Liver (tissue), 8 donors: ENCODE measurements at regions not wholly inside any gene's neighbourhood (a gene's known extent, or its start where the extent isn't known, plus 50 kb on each side); places are given as distances from the start of the nearest gene placed in this dataset.

ENCODE experiments used
- DNase-seq: peaks from one replicate; pipeline ENCODE4 v3.0.0-alpha.2; 2017; ENCODE audit warnings: low spot score
- H3K27ac ChIP-seq, 2 donors: one replicate each; pipeline ENCODE4 v1.7.0; 2013; ENCODE audit warnings: inconsistent platforms in 2 of 2, low read length in 2 of 2, control low read depth in 1 of 2, low read depth in 1 of 2, mild to moderate bottlenecking in 1 of 2
- H3K27me3 ChIP-seq, 4 donors: one replicate each; pipeline versions ENCODE4 v1.6.1 to v1.7.0; 2013; ENCODE audit warnings: low read length in 3 of 4, inconsistent platforms in 1 of 4, mild to moderate bottlenecking in 1 of 4, moderate library complexity in 1 of 4; ENCODE audit not compliant: control insufficient read depth in 4 of 4, insufficient read depth in 4 of 4
- H3K36me3 ChIP-seq, 4 donors: one replicate each; pipeline versions ENCODE4 v1.6.1 to v1.7.0; 2013; ENCODE audit warnings: low read length in 3 of 4, mild to moderate bottlenecking in 3 of 4, low read depth in 1 of 4, moderate library complexity in 1 of 4; ENCODE audit not compliant: control insufficient read depth in 4 of 4, insufficient read depth in 3 of 4
- H3K4me1 ChIP-seq, 4 donors: one replicate each; pipeline versions ENCODE4 v1.6.1 to v1.7.0; 2013; ENCODE audit warnings: low read length in 3 of 4, mild to moderate bottlenecking in 3 of 4, moderate library complexity in 1 of 4; ENCODE audit not compliant: control insufficient read depth in 4 of 4, insufficient read depth in 4 of 4
- H3K4me3 ChIP-seq, 3 donors: one replicate each; pipeline versions ENCODE4 v1.6.1 to v1.7.0; 2013; ENCODE audit warnings: low read length in 3 of 3, control low read depth in 1 of 3, low read depth in 1 of 3, mild to moderate bottlenecking in 1 of 3
- H3K9ac ChIP-seq, 2 donors: one replicate each; pipeline ENCODE4 v1.7.0; 2013; ENCODE audit warnings: low read length in 2 of 2, mild to moderate bottlenecking in 2 of 2, moderate library complexity in 2 of 2, control low read depth in 1 of 2, low read depth in 1 of 2
- H3K9me3 ChIP-seq, 4 donors: one replicate each; pipeline versions ENCODE4 v1.6.1 to v1.7.0; 2013; ENCODE audit warnings: low read length in 3 of 4; ENCODE audit not compliant: control insufficient read depth in 4 of 4
- ATF3 ChIP-seq: IDR thresholded peaks from 2 replicates; pipeline ENCODE4 v1.6.1; 2016; ENCODE audit warnings: antibody characterized with exemption
- CTCF ChIP-seq: fragments of 150-350 bp; IDR thresholded peaks from 2 replicates; pipeline ENCODE4 v1.5.1; 2017; ENCODE audit warnings: improper control_type of control experiment, low read depth, low read length; ENCODE audit not compliant: missing input control
- EGR1 ChIP-seq, 2 donors: IDR thresholded peaks; 2 replicates each; pipeline ENCODE4 v1.6.1; 2016 to 2018; ENCODE audit warnings: antibody characterized with exemption in 2 of 2, low read depth in 2 of 2
- FOXA1 ChIP-seq: IDR thresholded peaks from 2 replicates; pipeline ENCODE4 v1.6.1; 2016; ENCODE audit warnings: antibody characterized with exemption
- FOXA2 ChIP-seq: IDR thresholded peaks from 2 replicates; pipeline ENCODE4 v1.6.1; 2016; ENCODE audit warnings: antibody characterized with exemption
- GABPA ChIP-seq, 2 donors: IDR thresholded peaks in 1 of 2; conservative IDR thresholded peaks in 1 of 2; 2 replicates each; pipeline ENCODE4 v1.6.1; 2016; ENCODE audit warnings: antibody characterized with exemption in 2 of 2, mild to moderate bottlenecking in 1 of 2, moderate library complexity in 1 of 2
- HNF4A ChIP-seq, 2 donors: conservative IDR thresholded peaks; 2 replicates each; pipeline ENCODE4 v1.6.1; 2016; ENCODE audit warnings: antibody characterized with exemption in 2 of 2, mild to moderate bottlenecking in 2 of 2
- HNF4G ChIP-seq: IDR thresholded peaks from 2 replicates; pipeline ENCODE4 v1.6.1; 2016; ENCODE audit warnings: antibody characterized with exemption
- JUND ChIP-seq, 2 donors: IDR thresholded peaks; 2 replicates each; pipeline ENCODE4 v1.6.1; 2016; ENCODE audit warnings: antibody characterized with exemption in 2 of 2
- MAX ChIP-seq: IDR thresholded peaks from 2 replicates; pipeline ENCODE4 v1.6.1; 2016; ENCODE audit warnings: antibody characterized with exemption
- NR2F2 ChIP-seq: IDR thresholded peaks from 2 replicates; pipeline ENCODE4 v1.6.1; 2016; ENCODE audit warnings: antibody characterized with exemption
- RAD21 ChIP-seq, 2 donors: IDR thresholded peaks; 2 replicates each; pipeline ENCODE4 v1.6.1; 2016; ENCODE audit warnings: antibody characterized with exemption in 2 of 2, mild to moderate bottlenecking in 2 of 2
- REST ChIP-seq: IDR thresholded peaks from 2 replicates; pipeline ENCODE4 v1.6.1; 2016; ENCODE audit warnings: antibody characterized with exemption, mild to moderate bottlenecking
- RXRA ChIP-seq, 2 donors: IDR thresholded peaks; 2 replicates each; pipeline ENCODE4 v1.6.1; 2017 to 2018; ENCODE audit warnings: antibody characterized with exemption in 2 of 2, mild to moderate bottlenecking in 1 of 2
- SP1 ChIP-seq: IDR thresholded peaks from 2 replicates; pipeline ENCODE4 v1.6.1; 2018; ENCODE audit warnings: antibody characterized with exemption, mild to moderate bottlenecking
- TAF1 ChIP-seq: conservative IDR thresholded peaks from 2 replicates; pipeline ENCODE4 v1.6.1; 2016; ENCODE audit warnings: antibody characterized with exemption, mild to moderate bottlenecking
- YY1 ChIP-seq: IDR thresholded peaks from 2 replicates; pipeline ENCODE4 v1.6.1; 2016; ENCODE audit warnings: antibody characterized with exemption, mild to moderate bottlenecking
- ZBTB33 ChIP-seq: IDR thresholded peaks from 2 replicates; pipeline ENCODE4 v1.6.1; 2016; ENCODE audit warnings: antibody characterized with exemption
- WGBS: extraction: QIAGEN DNeasy Blood & Tissue Kit; methylation state at CpG from one replicate; pipeline ENCODE4 v1.1.7; 2013; 5-methylcytosine and 5-hydroxymethylcytosine counted together
- donor health status: healthy.
- donor health status: healthy.
- donor health status: healthy.
- donor health status: healthy.
- donor health status: healthy.

GRCh38 chr7:12467837-12468236 lies 64.2 kb upstream of the VWDE start (continued):
- no peak for TF ChIP-seq CTCF
- no peak for TF ChIP-seq EGR1 (IDR thresholded peaks at IDR 0.05; ENCODE audit: low read depth in 2 of 2)
- no peak for TF ChIP-seq ZBTB33

GRCh38 chr7:12469568-12469967 lies 65.9 kb upstream of the VWDE start:
- 79% methylated on average over 5 of the region's 5 CpGs for WGBS
- no peaks in the 10 kb centered on the region for H3K9me3 ChIP-seq
- H3K4me1 ChIP-seq = no peaks in the 10 kb centered on the region
- DNase-seq = no peak
- TF ChIP-seq MAX (no peak), TAF1 (no peak), ZBTB33 (no peak), HNF4A (conservative IDR thresholded peaks at IDR 0.05) (no peak), JUND (IDR thresholded peaks at IDR 0.05) (no peak), EGR1 (IDR thresholded peaks at IDR 0.05; ENCODE audit: low read depth in 2 of 2) (no peak), SP1 (no peak), HNF4G (no peak), ATF3 (no peak), RXRA (IDR thresholded peaks at IDR 0.05) (no peak), YY1 (no peak), NR2F2 (no peak), REST (no peak), FOXA1 (no peak), CTCF (no peak), FOXA2 (no peak), RAD21 (IDR thresholded peaks at IDR 0.05) (no peak), GABPA (IDR thresholded peaks at IDR 0.05 in 1 of 2, conservative IDR thresholded peaks at IDR 0.05 in 1 of 2) (no peak)
- H3K9ac ChIP-seq = no peak overlapping the region
- no peak overlapping the region for H3K4me3 ChIP-seq
- no peaks in the 10 kb centered on the region for H3K36me3 ChIP-seq
- H3K27ac ChIP-seq = no peak overlapping the region
- peaks cover 0 to 2% (median 0%) of the 10 kb centered on the region in 4 donors for H3K27me3 ChIP-seq
